ENCODE measurements at regions not wholly inside any gene's neighbourhood (a gene's known extent, or its start where the extent isn't known, plus 50 kb on each side); places are given as distances from the start of the nearest gene placed in this dataset.

DNA sequence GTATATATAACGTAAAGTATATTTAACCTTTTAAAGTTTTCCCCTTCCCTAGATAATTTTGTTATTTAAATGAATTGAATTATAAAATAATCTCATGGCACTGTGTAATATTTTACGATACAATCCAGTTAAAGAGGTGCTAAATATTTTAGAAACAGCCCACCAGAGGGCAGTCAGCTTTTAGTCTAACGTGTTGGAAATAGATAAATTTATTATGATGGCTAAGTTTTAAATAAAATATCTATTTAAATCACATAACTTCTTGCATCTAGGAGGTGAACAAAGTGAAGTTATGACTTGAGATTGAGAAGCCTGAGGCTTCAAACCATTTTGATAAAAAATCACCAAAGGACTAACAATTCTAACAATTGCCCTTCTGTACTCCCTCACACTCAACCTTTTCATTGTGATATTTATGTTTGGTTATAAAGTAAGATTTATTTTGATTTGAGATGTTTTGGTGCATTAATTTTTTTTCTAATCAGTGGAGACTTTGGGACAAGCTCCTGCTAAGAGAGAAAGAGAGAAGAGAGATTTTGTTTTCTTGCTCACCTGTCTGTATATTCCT is 171.5 kb upstream of the SP4 start:
- TF ChIP-seq, protein P1, sequence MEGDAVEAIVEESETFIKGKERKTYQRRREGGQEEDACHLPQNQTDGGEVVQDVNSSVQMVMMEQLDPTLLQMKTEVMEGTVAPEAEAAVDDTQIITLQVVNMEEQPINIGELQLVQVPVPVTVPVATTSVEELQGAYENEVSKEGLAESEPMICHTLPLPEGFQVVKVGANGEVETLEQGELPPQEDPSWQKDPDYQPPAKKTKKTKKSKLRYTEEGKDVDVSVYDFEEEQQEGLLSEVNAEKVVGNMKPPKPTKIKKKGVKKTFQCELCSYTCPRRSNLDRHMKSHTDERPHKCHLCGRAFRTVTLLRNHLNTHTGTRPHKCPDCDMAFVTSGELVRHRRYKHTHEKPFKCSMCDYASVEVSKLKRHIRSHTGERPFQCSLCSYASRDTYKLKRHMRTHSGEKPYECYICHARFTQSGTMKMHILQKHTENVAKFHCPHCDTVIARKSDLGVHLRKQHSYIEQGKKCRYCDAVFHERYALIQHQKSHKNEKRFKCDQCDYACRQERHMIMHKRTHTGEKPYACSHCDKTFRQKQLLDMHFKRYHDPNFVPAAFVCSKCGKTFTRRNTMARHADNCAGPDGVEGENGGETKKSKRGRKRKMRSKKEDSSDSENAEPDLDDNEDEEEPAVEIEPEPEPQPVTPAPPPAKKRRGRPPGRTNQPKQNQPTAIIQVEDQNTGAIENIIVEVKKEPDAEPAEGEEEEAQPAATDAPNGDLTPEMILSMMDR (IDR thresholded peaks at IDR 0.05; ENCODE audit: low read depth, low read length, missing control alignments): no peak
- H3K4me3 ChIP-seq (replicated peaks; ENCODE audit: low read depth, low read length): no peak overlapping the region
- no peak for DNase-seq (ENCODE audit: extremely low read depth, low read depth)

DNA sequence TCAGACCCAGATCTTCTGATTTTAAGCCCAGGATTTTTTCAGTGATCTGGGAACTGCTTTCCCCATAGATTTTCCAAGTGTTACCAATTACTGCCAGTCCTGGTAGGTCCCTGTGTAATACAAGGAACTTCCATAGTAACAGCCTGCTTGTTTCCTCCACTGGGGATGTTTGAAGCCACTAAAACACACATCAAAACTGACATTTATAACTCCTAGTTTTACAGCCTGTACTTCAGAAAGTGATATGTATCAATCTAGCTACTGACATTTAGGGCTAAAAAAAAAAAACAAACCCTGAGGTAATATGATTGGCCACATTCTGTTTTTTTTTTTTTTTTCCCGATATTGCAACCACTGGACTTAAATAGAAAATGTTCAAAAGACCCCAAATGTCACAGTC is 166.9 kb upstream of the SP4 start:
- TF ChIP-seq, protein P1 (IDR thresholded peaks at IDR 0.05; ENCODE audit: low read depth, low read length, missing control alignments): no peak

DNA sequence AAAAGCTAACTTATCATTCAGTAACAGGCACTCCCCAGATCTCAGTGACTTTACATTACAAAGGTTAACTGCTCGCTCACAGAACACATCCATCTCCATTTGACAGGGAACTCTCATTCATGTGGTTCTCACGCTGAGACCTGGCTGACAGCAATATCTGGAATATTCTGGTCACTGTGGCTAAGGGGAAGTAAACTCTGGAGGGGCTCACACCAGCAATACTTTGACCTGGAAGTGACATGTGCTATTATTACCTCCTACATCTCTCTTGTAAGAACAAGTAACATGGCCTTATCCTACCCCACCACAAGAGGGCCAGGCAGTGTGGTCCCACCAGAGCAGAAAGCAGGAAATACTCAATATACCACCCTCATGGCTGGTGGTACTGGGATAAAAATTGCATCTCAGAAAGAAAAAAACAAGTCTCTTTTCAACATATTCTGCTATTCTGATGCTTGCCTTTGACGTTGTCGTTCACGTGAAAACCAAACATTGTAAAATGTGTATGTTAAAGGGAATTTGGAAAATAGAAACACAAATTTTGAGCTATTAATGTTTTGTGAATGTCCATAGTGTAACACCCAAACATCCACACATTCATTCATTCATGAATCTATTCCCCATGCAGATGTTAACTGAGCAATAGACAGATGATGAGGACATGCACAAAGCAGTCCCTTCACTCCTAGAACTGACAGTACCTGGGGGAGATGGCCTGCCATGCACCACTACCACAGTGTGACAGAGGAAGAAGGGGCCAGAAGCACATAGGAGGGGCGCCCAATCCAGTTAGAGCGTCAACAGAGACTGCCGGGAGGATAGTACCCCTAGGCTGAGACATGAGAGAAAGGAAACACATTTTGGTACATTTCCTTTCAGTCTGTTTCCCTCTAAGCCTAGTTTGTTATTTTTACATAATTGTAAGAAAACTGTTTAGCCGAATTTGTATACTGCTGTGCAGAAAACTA is 166.0 kb upstream of the SP4 start:
- TF ChIP-seq, protein P1 (IDR thresholded peaks at IDR 0.05; ENCODE audit: low read depth, low read length, missing control alignments): peak; percentile 42
- DNase-seq (ENCODE audit: extremely low read depth, low read depth): no peak
- H3K4me3 ChIP-seq (replicated peaks; ENCODE audit: low read depth, low read length): no peak overlapping the region

More for the DNA sequence above, 166.9 kb upstream of the SP4 start:
- H3K4me3 ChIP-seq (replicated peaks; ENCODE audit: low read depth, low read length): no peak overlapping the region
- DNase-seq (ENCODE audit: extremely low read depth, low read depth): no peak

DNA sequence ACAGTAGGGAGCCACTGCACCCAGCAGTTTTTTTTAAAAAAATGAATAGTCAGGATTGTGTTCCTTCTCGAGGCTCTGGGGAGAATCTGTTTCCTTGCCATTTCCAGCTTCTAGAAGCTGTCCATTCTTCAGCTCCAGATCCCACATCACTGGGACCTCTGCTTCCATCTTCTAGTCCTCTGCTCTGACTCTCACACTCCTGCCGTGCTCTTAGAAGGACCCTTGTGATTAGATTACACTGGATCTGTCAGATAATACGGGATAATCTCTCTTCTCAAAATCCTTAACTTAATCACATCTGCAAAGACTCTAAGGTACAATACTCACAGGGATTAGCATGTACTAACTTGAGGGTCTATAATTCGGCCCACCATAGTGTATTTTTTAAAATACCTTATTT is 158.9 kb upstream of the SP4 start:
- TF ChIP-seq, protein P1 (IDR thresholded peaks at IDR 0.05; ENCODE audit: low read depth, low read length, missing control alignments): no peak
- no peak overlapping the region for H3K4me3 ChIP-seq (replicated peaks; ENCODE audit: low read depth, low read length)
- no peak for DNase-seq (ENCODE audit: extremely low read depth, low read depth)

DNA sequence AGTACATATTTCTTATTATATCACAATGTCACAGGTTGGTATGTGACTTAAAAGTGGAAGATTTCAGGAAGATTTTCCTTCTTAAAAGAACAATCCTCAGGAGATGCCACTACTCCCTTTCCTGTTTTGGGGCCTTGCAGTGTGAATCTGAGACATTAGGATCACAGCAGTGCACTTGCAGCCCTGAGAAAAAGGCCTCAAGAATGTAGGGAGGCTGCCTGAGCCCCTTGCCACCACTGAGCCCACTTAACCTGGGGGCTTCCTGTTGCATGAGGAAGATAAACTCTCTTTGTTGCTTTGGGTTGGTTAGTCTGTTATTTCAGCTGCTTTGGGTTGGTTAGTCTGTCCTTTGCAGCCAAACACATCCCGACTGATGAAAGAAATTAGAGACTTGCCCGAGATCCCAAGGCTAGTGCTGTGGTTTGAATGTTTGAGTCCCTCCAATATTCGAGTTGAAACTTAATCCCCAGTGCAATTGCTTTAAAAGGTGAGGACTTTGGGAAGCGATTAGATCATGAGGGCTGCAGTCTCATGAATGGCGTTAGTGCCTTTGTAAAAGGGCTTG is 151.3 kb upstream of the SP4 start:
- DNase-seq (ENCODE audit: extremely low read depth, low read depth): no peak
- no peak overlapping the region for H3K4me3 ChIP-seq (replicated peaks; ENCODE audit: low read depth, low read length)
- TF ChIP-seq, protein P1 (IDR thresholded peaks at IDR 0.05; ENCODE audit: low read depth, low read length, missing control alignments): no peak

DNA sequence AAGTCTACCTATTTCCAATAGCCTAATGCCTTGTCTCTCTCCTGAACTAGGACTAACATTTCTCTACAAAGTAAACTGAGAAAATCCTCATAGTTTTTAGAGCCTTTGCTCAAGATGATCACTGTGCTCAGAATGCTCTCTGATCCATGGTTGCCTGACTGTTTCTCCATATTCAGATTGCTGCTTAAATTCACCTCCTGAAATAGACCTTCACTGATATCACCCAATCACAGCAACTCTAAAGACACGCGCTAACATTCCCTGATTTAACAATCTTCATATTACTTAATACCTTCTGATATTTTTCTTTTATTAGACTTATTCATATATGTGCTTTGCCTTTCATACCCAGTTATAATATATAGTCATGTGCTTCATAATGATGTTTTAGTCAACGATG is 148.9 kb upstream of the SP4 start:
- TF ChIP-seq, protein P1 (IDR thresholded peaks at IDR 0.05; ENCODE audit: low read depth, low read length, missing control alignments): no peak
- DNase-seq (ENCODE audit: extremely low read depth, low read depth): no peak
- no peak overlapping the region for H3K4me3 ChIP-seq (replicated peaks; ENCODE audit: low read depth, low read length)

Data from HFF-Myc (cell line).